ENCODE measurements at regions not wholly inside any gene's neighbourhood (a gene's known extent, or its start where the extent isn't known, plus 50 kb on each side); places are given as distances from the start of the nearest gene placed in this dataset.
"Not testable (repeated sequence)": the region's sequence is repeated elsewhere in the genome, so short reads cannot be mapped to it uniquely, and the experiment has no call there.

DNA sequence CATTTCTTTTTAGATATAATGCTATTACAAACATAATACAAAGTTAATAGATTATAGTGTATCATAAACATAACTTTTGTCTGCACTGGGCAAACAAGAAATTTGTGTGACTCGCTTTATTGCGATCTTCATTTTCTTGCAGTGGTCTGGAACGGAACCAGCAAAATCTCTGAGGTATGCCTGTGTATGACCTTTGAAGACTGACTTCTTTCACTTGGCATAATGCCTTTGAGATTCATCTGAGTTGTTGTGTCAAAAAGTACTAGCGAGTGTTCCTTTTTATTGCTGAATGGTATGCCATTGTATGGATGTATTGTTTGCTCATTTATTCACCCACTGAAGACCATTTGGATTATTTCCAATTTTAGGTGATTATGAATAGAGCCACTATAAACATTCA lies 69.2 kb downstream of the TANC2 start:
- TF ChIP-seq FOXP2 (optimal IDR thresholded peaks at IDR 0.05; ENCODE audit: control extremely low read depth, extremely low read length, insufficient read depth) (no peak), EZH2 (IDR thresholded peaks at IDR 0.05) (no peak), POLR2AphosphoS5 (IDR thresholded peaks at IDR 0.05; ENCODE audit: borderline replicate concordance, low read depth, low read length) (no peak)
- no peaks in the 10 kb centered on the region for H3K9me3 ChIP-seq (ENCODE audit: low read depth, low read length)
- DNase-seq (ENCODE audit: low read depth, low spot score): no peak
- no peak overlapping the region for H3K27ac ChIP-seq
- no peak overlapping the region for H3K9ac ChIP-seq (ENCODE audit: insufficient read length)
- no peak overlapping the region for H3K4me3 ChIP-seq
- H3K36me3 ChIP-seq (ENCODE audit: insufficient read depth, low read length): no peaks in the 10 kb centered on the region

DNA sequence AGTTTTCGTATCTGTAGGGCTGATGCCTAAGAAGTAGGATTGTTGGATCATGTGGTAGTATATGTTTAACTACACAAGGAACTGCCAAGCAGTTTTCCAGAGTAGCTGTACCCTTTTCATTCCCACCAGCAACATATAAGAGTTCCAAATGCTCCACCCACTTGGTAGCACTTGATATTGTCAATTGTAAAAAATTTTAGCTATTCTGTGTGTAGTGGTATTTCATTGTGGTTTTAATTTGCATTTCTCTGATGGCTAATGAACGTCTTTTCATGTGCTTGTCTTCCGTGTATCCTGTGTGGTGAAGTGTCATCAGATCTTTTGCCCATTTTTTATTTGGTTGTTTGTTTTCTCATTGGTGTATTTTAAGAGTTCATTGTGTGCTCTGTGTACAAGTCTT lies 69.7 kb downstream of the TANC2 start:
- peak overlapping the region; percentile 6; the same call in 1 of the 2 replicates for H3K4me3 ChIP-seq
- H3K36me3 ChIP-seq (ENCODE audit: insufficient read depth, low read length): no peaks in the 10 kb centered on the region
- H3K9ac ChIP-seq (ENCODE audit: insufficient read length): no peak overlapping the region
- no peaks in the 10 kb centered on the region for H3K9me3 ChIP-seq (ENCODE audit: low read depth, low read length)
- TF ChIP-seq EZH2 (IDR thresholded peaks at IDR 0.05) (no peak), FOXP2 (optimal IDR thresholded peaks at IDR 0.05; ENCODE audit: control extremely low read depth, extremely low read length, insufficient read depth) (no peak), POLR2AphosphoS5 (IDR thresholded peaks at IDR 0.05; ENCODE audit: borderline replicate concordance, low read depth, low read length) (no peak)
- peak overlapping the region; percentile 22; the same call in 1 of the 2 replicates for H3K27ac ChIP-seq
- no peak for DNase-seq (ENCODE audit: low read depth, low spot score)

DNA sequence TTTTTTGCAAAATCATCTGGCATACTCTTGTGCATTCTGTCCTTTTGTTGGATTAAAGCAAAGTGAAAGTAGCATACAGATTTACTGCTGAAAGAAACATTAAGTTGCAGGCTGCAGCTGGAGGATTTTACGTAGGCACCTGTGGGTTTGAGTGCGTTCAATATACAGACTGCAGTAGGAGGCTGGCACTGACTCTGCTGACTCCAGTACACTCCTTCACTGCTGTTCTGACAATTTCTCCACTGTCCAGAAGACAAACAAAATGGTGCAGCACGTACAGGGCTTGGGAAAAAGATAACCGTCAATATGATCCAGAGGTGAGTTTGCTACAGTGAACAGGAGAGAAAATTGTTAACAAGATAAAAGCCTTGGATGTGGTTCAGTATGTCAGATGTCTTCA lies 73.3 kb downstream of the TANC2 start:
- Histone ChIP-seq H3K27ac (no peak overlapping the region), H3K36me3 (ENCODE audit: insufficient read depth, low read length) (no peaks in the 10 kb centered on the region), H3K9ac (ENCODE audit: insufficient read length) (no peak overlapping the region), H3K9me3 (ENCODE audit: low read depth, low read length) (no peaks in the 10 kb centered on the region), H3K4me3 (no peak overlapping the region)
- no peak for DNase-seq (ENCODE audit: low read depth, low spot score)
- TF ChIP-seq FOXP2 (optimal IDR thresholded peaks at IDR 0.05; ENCODE audit: control extremely low read depth, extremely low read length, insufficient read depth) (no peak), EZH2 (IDR thresholded peaks at IDR 0.05) (no peak), POLR2AphosphoS5 (IDR thresholded peaks at IDR 0.05; ENCODE audit: borderline replicate concordance, low read depth, low read length) (no peak)

DNA sequence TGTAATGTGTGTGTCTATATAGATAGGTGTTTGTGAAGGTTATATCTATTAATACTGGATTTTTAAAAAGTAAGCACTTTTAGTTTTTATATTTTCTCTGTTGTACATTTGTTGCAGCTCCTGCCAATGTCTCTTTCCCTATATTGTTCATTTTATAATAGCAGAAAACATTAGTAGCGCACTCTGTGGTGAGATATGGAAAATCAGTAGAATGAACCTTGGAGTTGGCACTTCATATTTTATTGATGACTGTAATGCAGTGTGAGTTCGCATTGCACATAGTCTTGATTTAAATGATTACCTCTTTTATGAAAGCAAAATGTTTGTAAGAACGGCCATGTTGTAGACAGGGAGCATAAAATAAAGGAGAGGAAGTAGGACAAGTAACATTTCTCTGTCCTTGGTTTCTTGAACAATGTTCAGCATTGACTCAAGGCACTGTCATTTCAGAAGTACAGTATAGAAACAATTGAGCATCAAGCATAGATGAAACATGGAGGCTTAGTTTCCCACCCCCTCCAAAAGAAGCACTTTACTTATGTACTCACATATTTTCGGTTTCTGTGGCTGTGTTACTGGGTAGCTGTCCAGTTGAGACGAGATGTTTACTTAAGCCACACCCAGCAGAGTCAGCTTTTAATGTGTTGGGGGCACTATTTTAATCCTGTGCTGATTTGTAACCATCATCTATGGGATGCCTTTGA lies 74.0 kb downstream of the TANC2 start:
- Histone ChIP-seq H3K9me3 (ENCODE audit: low read depth, low read length) (no peaks in the 10 kb centered on the region), H3K36me3 (ENCODE audit: insufficient read depth, low read length) (no peaks in the 10 kb centered on the region), H3K27ac (no peak overlapping the region), H3K9ac (ENCODE audit: insufficient read length) (no peak overlapping the region), H3K4me3 (no peak overlapping the region)
- TF ChIP-seq POLR2AphosphoS5 (IDR thresholded peaks at IDR 0.05; ENCODE audit: borderline replicate concordance, low read depth, low read length): no peak
- no peak for TF ChIP-seq EZH2 (IDR thresholded peaks at IDR 0.05)
- TF ChIP-seq FOXP2 (optimal IDR thresholded peaks at IDR 0.05; ENCODE audit: control extremely low read depth, extremely low read length, insufficient read depth): no peak
- DNase-seq (ENCODE audit: low read depth, low spot score): no peak

DNA sequence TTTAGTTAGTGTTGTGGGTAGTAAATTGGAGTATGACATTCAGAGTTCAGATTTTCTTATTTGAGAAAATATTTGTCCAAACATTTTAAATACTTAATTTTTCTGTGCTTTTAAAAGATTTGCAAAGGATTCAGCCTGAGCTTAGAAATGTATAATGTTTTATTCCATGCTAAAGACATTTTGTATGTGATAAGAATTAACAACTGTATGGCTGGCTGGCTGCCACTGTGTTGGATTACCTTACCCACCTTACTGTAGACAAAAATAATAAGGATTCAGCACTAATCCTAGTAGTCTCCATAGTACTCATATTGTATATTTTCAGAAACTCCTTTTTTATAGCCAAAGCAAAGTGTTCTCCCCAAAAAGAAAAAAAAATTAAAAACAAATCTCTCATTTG lies 74.8 kb downstream of the TANC2 start:
- Histone ChIP-seq H3K9me3 (ENCODE audit: low read depth, low read length) (no peaks in the 10 kb centered on the region), H3K4me3 (no peak overlapping the region), H3K27ac (no peak overlapping the region), H3K36me3 (ENCODE audit: insufficient read depth, low read length) (no peaks in the 10 kb centered on the region), H3K9ac (ENCODE audit: insufficient read length) (no peak overlapping the region)
- no peak for TF ChIP-seq POLR2AphosphoS5 (IDR thresholded peaks at IDR 0.05; ENCODE audit: borderline replicate concordance, low read depth, low read length)
- no peak for TF ChIP-seq EZH2 (IDR thresholded peaks at IDR 0.05)
- no peak for TF ChIP-seq FOXP2 (optimal IDR thresholded peaks at IDR 0.05; ENCODE audit: control extremely low read depth, extremely low read length, insufficient read depth)
- no peak for DNase-seq (ENCODE audit: low read depth, low spot score)

DNA sequence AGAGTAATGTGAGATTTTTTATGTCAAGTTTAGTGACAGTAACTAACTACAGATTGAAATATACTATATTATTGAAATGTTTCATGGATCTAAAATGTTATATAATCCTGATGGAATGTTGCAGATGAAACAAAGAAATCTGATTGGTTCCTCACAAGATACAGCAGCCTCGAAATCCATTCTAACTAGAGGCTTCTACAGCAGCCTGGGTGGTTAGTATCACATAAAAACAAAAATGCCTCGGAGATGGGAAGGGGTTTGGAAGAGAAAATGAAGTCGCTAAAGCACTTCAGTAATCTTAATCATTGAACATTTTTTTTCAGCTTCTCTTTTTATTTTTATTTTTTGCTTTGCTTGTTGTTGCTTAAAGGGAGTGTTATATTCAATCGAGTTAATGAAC lies 75.2 kb downstream of the TANC2 start:
- H3K27ac ChIP-seq: no peak overlapping the region
- no peak for TF ChIP-seq FOXP2 (optimal IDR thresholded peaks at IDR 0.05; ENCODE audit: control extremely low read depth, extremely low read length, insufficient read depth)
- TF ChIP-seq EZH2 (IDR thresholded peaks at IDR 0.05): no peak
- no peak for TF ChIP-seq POLR2AphosphoS5 (IDR thresholded peaks at IDR 0.05; ENCODE audit: borderline replicate concordance, low read depth, low read length)
- no peak for DNase-seq (ENCODE audit: low read depth, low spot score)
- H3K4me3 ChIP-seq: no peak overlapping the region
- no peaks in the 10 kb centered on the region for H3K36me3 ChIP-seq (ENCODE audit: insufficient read depth, low read length)
- H3K9me3 ChIP-seq (ENCODE audit: low read depth, low read length): no peaks in the 10 kb centered on the region
- H3K9ac ChIP-seq (ENCODE audit: insufficient read length): no peak overlapping the region

DNA sequence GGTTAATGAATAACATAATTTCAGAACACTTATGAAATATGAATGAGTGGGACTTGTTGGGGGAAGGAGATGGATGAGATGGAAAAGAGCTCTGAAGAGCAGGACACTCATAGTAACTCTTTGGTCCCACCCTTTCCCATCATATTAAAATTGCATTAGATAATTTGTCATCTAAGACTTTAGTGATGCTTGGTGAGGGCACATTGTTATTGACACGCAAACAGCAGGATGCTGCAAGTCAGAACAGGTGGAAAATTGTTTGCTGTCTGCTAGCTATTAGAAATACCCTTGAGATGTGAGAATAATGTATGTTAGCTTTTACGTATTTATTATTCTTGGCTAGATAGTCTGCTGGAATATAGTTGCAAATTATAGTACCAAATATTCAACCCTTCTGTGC lies 75.7 kb downstream of the TANC2 start:
- H3K36me3 ChIP-seq (ENCODE audit: insufficient read depth, low read length): no peaks in the 10 kb centered on the region
- no peaks in the 10 kb centered on the region for H3K9me3 ChIP-seq (ENCODE audit: low read depth, low read length)
- H3K9ac ChIP-seq (ENCODE audit: insufficient read length): no peak overlapping the region
- DNase-seq (ENCODE audit: low read depth, low spot score): no peak
- no peak for TF ChIP-seq EZH2 (IDR thresholded peaks at IDR 0.05)
- no peak for TF ChIP-seq FOXP2 (optimal IDR thresholded peaks at IDR 0.05; ENCODE audit: control extremely low read depth, extremely low read length, insufficient read depth)
- no peak for TF ChIP-seq POLR2AphosphoS5 (IDR thresholded peaks at IDR 0.05; ENCODE audit: borderline replicate concordance, low read depth, low read length)
- H3K27ac ChIP-seq: no peak overlapping the region
- no peak overlapping the region for H3K4me3 ChIP-seq

DNA sequence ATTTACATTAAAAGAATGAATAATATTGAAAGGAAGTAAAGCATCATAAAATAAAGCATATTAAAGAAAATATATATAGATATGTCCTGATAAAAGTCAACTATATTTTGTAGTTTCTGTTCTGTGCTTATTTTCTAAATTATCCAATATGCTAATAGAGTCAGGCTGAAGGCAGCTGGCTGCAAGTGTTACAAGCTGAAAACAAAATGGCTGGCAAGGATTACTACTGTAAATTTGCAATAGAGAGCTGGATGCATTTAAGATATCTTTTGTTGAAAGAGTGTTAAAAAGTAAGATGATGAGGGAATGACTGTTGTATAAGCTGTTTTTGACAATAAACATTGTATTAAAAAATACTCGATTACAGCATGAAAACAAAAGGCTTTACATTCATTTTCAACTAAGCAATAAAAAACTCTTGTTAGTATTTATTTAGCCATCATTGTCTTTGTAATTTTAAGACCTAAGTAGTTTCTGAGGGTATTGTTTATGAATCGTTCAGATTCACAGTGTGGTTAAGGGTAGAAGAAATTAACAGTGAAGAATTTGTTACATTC lies 76.3 kb downstream of the TANC2 start:
- Histone ChIP-seq H3K4me3 (no peak overlapping the region), H3K36me3 (ENCODE audit: insufficient read depth, low read length) (no peaks in the 10 kb centered on the region), H3K9ac (ENCODE audit: insufficient read length) (no peak overlapping the region), H3K9me3 (ENCODE audit: low read depth, low read length) (no peaks in the 10 kb centered on the region), H3K27ac (no peak overlapping the region)
- no peak for TF ChIP-seq FOXP2 (optimal IDR thresholded peaks at IDR 0.05; ENCODE audit: control extremely low read depth, extremely low read length, insufficient read depth)
- no peak for TF ChIP-seq POLR2AphosphoS5 (IDR thresholded peaks at IDR 0.05; ENCODE audit: borderline replicate concordance, low read depth, low read length)
- TF ChIP-seq EZH2 (IDR thresholded peaks at IDR 0.05): no peak
- DNase-seq (ENCODE audit: low read depth, low spot score): no peak

DNA sequence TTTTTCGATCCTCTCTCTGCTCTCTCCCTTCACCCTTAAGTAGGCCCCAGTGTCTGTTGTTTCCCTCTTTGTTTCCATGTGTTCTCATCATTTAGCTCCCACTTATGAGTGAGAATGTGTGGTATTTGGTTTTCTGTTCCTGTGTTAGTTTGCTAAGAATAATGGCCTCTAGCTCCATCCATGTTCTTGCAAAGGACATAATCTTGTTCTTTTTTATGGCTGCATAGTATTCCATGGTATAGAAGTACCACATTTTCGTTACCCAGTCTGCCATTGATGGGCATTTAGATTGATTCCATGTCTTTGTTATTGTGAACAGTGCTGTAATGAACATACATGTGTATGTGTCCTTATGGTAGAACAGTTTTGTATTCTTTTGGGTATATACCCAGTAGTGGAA lies 91.5 kb downstream of the TANC2 start:
- not testable (repeated sequence) for DNase-seq (ENCODE audit: low read depth, low spot score); H3K9ac ChIP-seq (ENCODE audit: insufficient read length); H3K36me3 ChIP-seq (ENCODE audit: insufficient read depth, low read length); H3K27ac ChIP-seq; H3K4me3 ChIP-seq; H3K9me3 ChIP-seq (ENCODE audit: low read depth, low read length)
